Smooth muscle cell (in vitro differentiated cells): ENCODE measurements at regions not wholly inside any gene's neighbourhood (a gene's known extent, or its start where the extent isn't known, plus 50 kb on each side); places are given as distances from the start of the nearest gene placed in this dataset. TPM values are rescaled to one million over a fixed set of nuclear protein-coding genes. Genes with fewer than 3 reads are reported as not detected.

Source experiments
- DNase-seq: peaks from one replicate; lab custom pipeline; 2025; ENCODE audit not compliant: unreplicated experiment; lab: John Stamatoyannopoulos, UW
- H2AFZ ChIP-seq: fragments of 200-600 bp; sonication (generic); 2 replicates; pipeline ENCODE4 v1.6.0; 2016; ENCODE audit warnings: antibody characterized with exemption, low read depth, mild to moderate bottlenecking
- H3F3A ChIP-seq: fragments of 200-600 bp; sonication (generic); 2 replicates; pipeline ENCODE4 v1.6.0; 2017; ENCODE audit warnings: antibody characterized with exemption, low read depth
- H3K27ac ChIP-seq: fragments of 200-600 bp; sonication (generic); 2 replicates; pipeline ENCODE4 v1.5.1; 2016; ENCODE audit warnings: low read depth, mild to moderate bottlenecking
- H3K27me3 ChIP-seq: fragments of 200-600 bp; sonication (generic); 2 replicates; pipeline ENCODE4 v1.6.1; 2016; ENCODE audit warnings: low read depth, mild to moderate bottlenecking
- H3K36me3 ChIP-seq: fragments of 200-600 bp; sonication (generic); 2 replicates; pipeline ENCODE4 v1.5.1; 2016; ENCODE audit warnings: low read depth
- H3K4me1 ChIP-seq: fragments of 200-600 bp; sonication (generic); 2 replicates; pipeline ENCODE4 v1.5.1; 2016; ENCODE audit warnings: low read depth
- H3K4me2 ChIP-seq: fragments of 200-600 bp; sonication (generic); 2 replicates; pipeline ENCODE4 v1.6.0; 2016; ENCODE audit warnings: mild to moderate bottlenecking
- H3K4me3 ChIP-seq: fragments of 200-600 bp; sonication (generic); 2 replicates; pipeline ENCODE4 v1.5.1; 2016; ENCODE audit warnings: mild to moderate bottlenecking
- H3K79me2 ChIP-seq: fragments of 200-600 bp; sonication (generic); 2 replicates; pipeline ENCODE4 v1.6.0; 2016; ENCODE audit warnings: low read depth, mild to moderate bottlenecking
- H3K9ac ChIP-seq: fragments of 200-600 bp; sonication (generic); 2 replicates; pipeline ENCODE4 v1.6.0; 2016; ENCODE audit warnings: low read depth
- H3K9me3 ChIP-seq: fragments of 200-600 bp; sonication (generic); replicated peaks from 2 replicates; pipeline ENCODE4 v1.5.1; 2016; ENCODE audit warnings: low read depth
- H4K20me1 ChIP-seq: fragments of 200-600 bp; sonication (generic); 2 replicates; pipeline ENCODE4 v1.6.0; 2016; ENCODE audit warnings: low read depth
- CTCF ChIP-seq: fragments of 200-600 bp; sonication (generic); IDR thresholded peaks from 2 replicates; pipeline ENCODE4 v1.5.1; 2017; ENCODE audit warnings: borderline replicate concordance, mild to moderate bottlenecking, antibody characterized with exemption; ENCODE audit not compliant: insufficient read depth, poor library complexity, severe bottlenecking
- WGBS: methylation state at CpG from one replicate; pipeline ENCODE4 v1.1.7; 2016; ENCODE audit warnings: low lambda C conversion rate; 5-methylcytosine and 5-hydroxymethylcytosine counted together
- microRNA-seq: library from miRNA; unstranded; fragments of <30 nt; microRNA quantifications from one replicate; pipeline ENCODE4, GENCODE V29; 2016; ENCODE audit warnings: borderline number of aligned reads
- small RNA-seq: library from RNA; depleted of rRNA; stranded (forward); fragments of <200 nt; gene quantifications from one replicate; pipeline ENCODE3, GENCODE V24; 2014

DNA sequence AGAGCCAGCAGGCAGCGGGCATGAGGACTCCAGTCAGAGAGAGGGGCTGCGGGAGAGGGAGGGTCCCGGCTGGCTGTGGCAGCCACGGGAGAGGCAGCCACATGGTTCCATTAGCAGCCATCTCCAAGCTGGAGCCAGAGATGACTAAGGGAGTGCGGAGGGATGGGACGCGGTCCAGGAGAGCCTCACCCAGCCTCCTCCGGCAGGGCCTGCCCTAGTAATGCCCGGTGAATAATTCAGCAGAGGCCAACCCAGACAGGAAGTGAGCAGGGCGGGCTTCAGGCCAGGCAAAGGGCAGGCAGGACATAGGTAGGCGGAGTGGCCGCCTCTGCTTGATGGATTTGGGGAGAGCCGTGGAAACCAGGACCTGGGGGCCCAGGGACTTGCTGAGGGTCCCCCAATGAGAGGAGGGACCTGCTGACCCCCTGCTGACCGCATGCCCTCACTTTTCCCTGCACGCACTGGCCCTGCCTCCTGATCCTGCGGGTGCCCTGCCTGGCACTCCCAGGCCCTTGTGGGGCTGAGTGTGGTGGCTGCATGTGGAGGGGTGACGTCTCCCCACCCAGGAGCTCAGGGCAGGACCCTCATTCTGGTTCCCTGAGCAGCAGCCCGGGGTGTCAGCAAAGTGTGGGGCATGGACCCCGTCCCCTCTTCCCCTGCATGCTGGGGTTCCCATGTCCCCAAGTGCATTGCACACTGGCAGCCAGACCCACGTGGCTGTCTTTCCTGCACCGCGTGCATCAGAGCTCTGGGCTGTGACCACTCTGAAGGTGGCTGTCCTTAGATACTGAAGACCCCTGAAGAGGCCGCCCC is 51.8 kb upstream of the SLCO4A1 start:
- Histone ChIP-seq H3F3A (no peaks in the 10 kb centered on the region), H3K36me3 (no peaks in the 10 kb centered on the region), H3K4me2 (no peak overlapping the region), H3K27me3 (no peaks in the 10 kb centered on the region), H3K4me1 (no peaks in the 10 kb centered on the region), H3K9ac (no peak overlapping the region), H2AFZ (no peak overlapping the region), H3K4me3 (no peak overlapping the region), H3K27ac (no peak overlapping the region), H3K9me3 (no peaks in the 10 kb centered on the region), H4K20me1 (no peaks in the 10 kb centered on the region), H3K79me2 (no peaks in the 10 kb centered on the region)
- 81% methylated on average over 23 of the region's 23 CpGs for WGBS
- DNase-seq, result no peak
- TF ChIP-seq CTCF, result no peak

GRCh38 chr20:62591122-62591468 is 51.2 kb upstream of the SLCO4A1 start:
- H2AFZ ChIP-seq, result no peak overlapping the region

GRCh38 chr20:62591591-62591990 is 50.7 kb upstream of the SLCO4A1 start:
- H3K27me3 ChIP-seq, result no peaks in the 10 kb centered on the region
- H3K9ac ChIP-seq, result no peak overlapping the region
- H3K79me2 ChIP-seq, result no peaks in the 10 kb centered on the region
- no peaks in the 10 kb centered on the region for H4K20me1 ChIP-seq
- no peak for DNase-seq
- H3K36me3 ChIP-seq, result no peaks in the 10 kb centered on the region
- H3K4me3 ChIP-seq, result no peak overlapping the region
- WGBS, result 84% methylated on average over 10 of the region's 10 CpGs
- H3K4me1 ChIP-seq, result no peaks in the 10 kb centered on the region
- no peaks in the 10 kb centered on the region for H3F3A ChIP-seq
- TF ChIP-seq CTCF, result no peak
- H2AFZ ChIP-seq, result no peak overlapping the region
- H3K4me2 ChIP-seq, result no peak overlapping the region
- no peaks in the 10 kb centered on the region for H3K9me3 ChIP-seq
- H3K27ac ChIP-seq, result no peak overlapping the region

More at GRCh38 chr20:62591122-62591468, 51.2 kb upstream of the SLCO4A1 start:
- H3K4me2 ChIP-seq, result no peak overlapping the region
- no peaks in the 10 kb centered on the region for H3K27me3 ChIP-seq
- H3F3A ChIP-seq, result no peaks in the 10 kb centered on the region
- no peaks in the 10 kb centered on the region for H3K36me3 ChIP-seq
- TF ChIP-seq CTCF, result no peak
- 88% methylated on average over 11 of the region's 11 CpGs for WGBS
- H3K9me3 ChIP-seq, result no peaks in the 10 kb centered on the region
- DNase-seq, result no peak
- no peak overlapping the region for H3K27ac ChIP-seq
- no peak overlapping the region for H3K9ac ChIP-seq
- H3K4me3 ChIP-seq, result no peak overlapping the region
- H3K4me1 ChIP-seq, result no peaks in the 10 kb centered on the region
- no peaks in the 10 kb centered on the region for H4K20me1 ChIP-seq
- H3K79me2 ChIP-seq, result no peaks in the 10 kb centered on the region

Small RNAs in the stretch of these regions (microRNA-seq; reads per million reads assigned to microRNA genes)
- gene MIR1-1 (1.8 reads per million), gene MIR133A2 (not detected)

Small RNAs in the stretch of these regions (small RNA-seq; reads per million reads assigned to genes)
- not detected for gene MIR1-1
